GM13977 (cell line): ENCODE measurements at regions not wholly inside any gene's neighbourhood (a gene's known extent, or its start where the extent isn't known, plus 50 kb on each side); places are given as distances from the start of the nearest gene placed in this dataset.

Source experiments
- DNase-seq: peaks from one replicate; pipeline ENCODE4 v3.0.0; 2012; ENCODE audit warnings: low spot score
- in situ Hi-C: fragments of 300-500 bp; cut with MboI; formaldehyde crosslinking; loops from one replicate; pipeline ENCODE4 v1.12.0; 2022; ENCODE audit warnings: low sequenced_read_pairs, low pct_unique_long_range_greater_than_20kb, mixed read lengths, inconsistent platforms; ENCODE audit not compliant: unreplicated experiment
- TF ChIP-seq, protein P1 (sequence below): IDR thresholded peaks from 2 replicates; pipeline ENCODE4 v1.5.1; 2012; ENCODE audit warnings: mild to moderate bottlenecking, control low read depth; ENCODE audit not compliant: insufficient read depth; ENCODE audit errors: extremely low read depth, missing control alignments

DNA sequence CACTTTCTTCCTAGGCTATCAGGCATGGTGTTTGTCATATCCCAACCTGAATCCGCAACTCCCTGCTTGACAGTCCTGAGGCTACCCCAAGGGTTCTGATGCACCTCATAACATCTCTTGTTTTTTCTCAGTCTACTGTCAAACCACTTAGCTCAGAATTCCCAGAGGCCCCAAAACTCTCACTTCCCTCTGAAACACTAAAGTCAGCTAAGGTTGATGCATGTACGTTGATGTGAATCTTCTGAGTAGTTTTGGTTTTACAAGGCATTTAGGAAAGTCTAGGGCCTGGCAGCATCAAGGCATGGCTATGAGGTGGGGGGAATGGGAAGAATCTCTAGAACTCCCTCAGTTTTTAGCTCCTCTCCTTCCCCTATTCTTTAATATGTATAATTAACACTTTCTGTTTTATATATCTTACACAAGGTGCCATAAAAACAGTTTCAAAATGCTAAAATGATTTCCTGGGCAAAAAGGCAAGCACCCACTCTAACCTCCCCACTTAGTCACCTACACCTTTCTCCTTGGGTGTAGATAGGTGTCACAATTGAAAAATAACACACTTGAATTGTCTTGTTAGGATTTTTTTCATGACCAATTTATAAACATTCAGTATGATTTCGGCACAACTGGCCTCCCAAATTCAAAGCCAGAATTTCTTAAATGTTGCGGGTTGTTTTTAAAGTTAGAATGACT, 71.4 kb upstream of the TANK start:
- TF ChIP-seq, protein P1, sequence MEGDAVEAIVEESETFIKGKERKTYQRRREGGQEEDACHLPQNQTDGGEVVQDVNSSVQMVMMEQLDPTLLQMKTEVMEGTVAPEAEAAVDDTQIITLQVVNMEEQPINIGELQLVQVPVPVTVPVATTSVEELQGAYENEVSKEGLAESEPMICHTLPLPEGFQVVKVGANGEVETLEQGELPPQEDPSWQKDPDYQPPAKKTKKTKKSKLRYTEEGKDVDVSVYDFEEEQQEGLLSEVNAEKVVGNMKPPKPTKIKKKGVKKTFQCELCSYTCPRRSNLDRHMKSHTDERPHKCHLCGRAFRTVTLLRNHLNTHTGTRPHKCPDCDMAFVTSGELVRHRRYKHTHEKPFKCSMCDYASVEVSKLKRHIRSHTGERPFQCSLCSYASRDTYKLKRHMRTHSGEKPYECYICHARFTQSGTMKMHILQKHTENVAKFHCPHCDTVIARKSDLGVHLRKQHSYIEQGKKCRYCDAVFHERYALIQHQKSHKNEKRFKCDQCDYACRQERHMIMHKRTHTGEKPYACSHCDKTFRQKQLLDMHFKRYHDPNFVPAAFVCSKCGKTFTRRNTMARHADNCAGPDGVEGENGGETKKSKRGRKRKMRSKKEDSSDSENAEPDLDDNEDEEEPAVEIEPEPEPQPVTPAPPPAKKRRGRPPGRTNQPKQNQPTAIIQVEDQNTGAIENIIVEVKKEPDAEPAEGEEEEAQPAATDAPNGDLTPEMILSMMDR: no peak
- in situ Hi-C loops: no loop called here
- no peak for DNase-seq

DNA sequence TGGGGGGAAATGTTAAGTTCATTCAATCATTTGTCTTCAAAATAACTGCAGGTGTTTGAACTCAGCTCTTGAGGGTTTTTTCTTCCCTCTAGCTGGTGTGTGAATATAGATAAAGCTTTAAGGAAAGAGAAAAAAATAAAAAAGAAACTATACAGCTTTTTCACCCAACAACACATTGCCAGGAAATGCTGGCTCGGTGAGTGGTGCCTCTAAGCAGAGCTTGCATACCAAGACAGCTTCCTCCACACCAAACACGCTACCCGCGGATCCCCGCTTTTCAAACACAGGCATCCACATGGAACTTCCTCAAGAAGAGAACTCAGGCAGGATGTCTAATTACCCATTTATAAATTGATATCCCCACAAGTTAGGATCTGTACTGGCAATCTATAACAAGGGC, 69.8 kb upstream of the TANK start:
- peak; percentile 7 for DNase-seq
- in situ Hi-C loops: no loop called here
- TF ChIP-seq, protein P1: no peak

DNA sequence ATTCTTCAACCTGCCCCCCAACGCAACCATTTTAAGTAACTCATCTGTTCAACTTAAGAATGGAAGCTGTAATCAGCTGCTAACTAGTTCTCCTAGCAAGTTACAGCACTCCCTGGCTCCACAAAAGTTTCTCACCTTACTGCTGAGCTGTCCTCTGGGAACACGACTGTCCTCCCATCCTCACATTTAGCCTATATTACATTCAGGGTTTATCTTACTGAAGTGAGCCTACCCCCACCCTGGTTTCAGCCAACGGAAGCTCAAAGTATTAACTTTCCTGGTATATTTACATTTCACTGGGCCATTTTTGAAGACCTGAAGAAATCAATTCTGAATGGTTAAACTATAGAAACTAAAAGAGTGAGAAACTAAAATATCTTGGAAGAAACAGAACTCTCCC, 64.9 kb upstream of the TANK start:
- in situ Hi-C loops: no loop called here
- DNase-seq: no peak
- TF ChIP-seq, protein P1: no peak

DNA sequence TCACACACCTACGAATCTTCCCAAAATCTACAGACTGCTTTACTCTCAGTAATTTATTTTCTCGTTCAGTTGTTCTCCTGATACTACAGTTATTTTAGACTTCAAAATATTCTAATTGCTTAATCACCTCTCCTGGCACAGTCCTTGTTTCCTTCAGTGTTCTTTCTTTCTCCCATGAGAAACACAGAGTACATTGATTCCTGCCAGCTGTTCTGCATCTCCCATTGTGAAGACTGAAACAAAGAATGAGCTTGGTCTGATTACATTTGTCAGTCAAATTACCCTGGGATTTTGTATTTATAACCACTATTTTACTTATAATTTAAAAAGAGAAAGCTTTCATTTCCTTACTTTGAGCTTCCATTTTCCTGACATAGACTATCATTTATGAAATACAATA, 63.9 kb upstream of the TANK start:
- TF ChIP-seq, protein P1: no peak
- in situ Hi-C loops: no loop called here
- no peak for DNase-seq

DNA sequence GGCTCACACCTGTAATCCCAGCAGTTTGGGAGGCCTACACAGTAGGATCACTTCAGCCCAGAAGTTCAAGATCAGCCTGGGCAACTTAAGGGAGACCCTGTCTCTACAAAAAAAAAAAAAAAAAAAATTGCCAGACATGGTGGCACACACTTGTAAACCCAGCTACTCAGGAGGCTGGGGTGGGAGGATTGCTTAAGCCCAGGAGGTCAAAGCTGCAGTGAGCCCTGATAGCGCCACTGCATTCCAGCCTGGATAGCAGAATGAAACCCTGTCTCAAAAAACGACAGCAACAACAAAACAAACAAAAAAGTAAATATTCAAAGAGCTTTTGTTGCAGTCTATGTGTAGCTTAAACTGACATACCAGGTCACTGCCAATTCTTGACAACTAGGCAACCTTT, 63.1 kb upstream of the TANK start:
- TF ChIP-seq, protein P1: no peak
- in situ Hi-C loops: no loop called here
- DNase-seq: no peak

DNA sequence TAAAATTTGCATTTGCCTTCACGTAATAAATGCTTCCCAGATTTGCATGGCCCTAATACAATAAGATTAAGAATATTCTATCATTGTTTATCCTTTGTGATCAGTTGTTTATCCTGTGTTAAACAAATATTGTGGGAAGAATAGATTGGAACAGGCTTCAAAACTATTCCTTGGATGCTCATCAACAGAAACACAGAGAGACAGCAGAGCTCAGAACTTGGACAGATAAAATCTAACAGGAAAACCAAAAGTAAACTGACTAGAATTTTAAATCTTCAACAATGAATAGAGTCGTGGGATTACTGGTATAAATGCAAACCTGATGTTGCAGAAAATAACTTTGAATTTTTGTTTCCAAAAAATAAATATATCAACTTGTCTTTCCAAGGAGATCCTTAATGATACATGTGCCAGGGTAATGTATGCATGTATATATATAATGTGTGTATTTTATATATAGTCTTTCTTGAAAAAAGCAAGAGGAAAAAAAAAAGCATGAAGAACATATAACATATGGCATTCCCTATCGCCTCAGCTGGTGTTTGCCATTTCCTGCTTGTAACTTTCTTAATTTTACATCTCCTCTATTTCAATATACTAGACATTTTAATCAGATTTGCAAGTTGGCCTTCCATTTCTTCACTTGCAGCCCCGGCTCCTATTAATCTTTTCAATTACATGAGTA, 59.9 kb upstream of the TANK start:
- TF ChIP-seq, protein P1: no peak
- no peak for DNase-seq
- in situ Hi-C loops: no loop called here
